CD4-positive, alpha-beta T cell (primary cell): ENCODE measurements at regions not wholly inside any gene's neighbourhood (a gene's known extent, or its start where the extent isn't known, plus 50 kb on each side); places are given as distances from the start of the nearest gene placed in this dataset.

Experiments used
- ATAC-seq: fragments of 200-7000 bp; cut with Tn5 transposase; one replicate; pipeline ENCODE4 v1.10.0; 2022; ENCODE audit warnings: mild to moderate bottlenecking; ENCODE audit not compliant: poor library complexity
- CTCF ChIA-PET: fragments of 350-600 bp; sonication (Branson Sonifier 250); formaldehyde crosslinking; loops from one replicate; lab custom pipeline; 2021; ENCODE audit warnings: antibody characterized with exemption, inconsistent platforms; lab: Charles Lee
- POLR2A ChIA-PET: fragments of 350-600 bp; sonication (Branson Sonifier 250); formaldehyde crosslinking; loops from one replicate; lab custom pipeline; 2021; ENCODE audit warnings: antibody characterized with exemption, inconsistent platforms; lab: Charles Lee
- DNase-seq, 14 experiments: peaks; one replicate each; pipeline ENCODE4 v3.0.0-alpha.2; 2013 to 2020; ENCODE audit warnings: mixed read lengths in 2 of 14
- H3K27ac ChIP-seq, 2 donors: one replicate each; pipeline versions ENCODE4 v1.5.1 to v1.7.0; 2013; ENCODE audit warnings: low read length in 2 of 2, low read depth in 1 of 2, mild to moderate bottlenecking in 1 of 2
- H3K27me3 ChIP-seq, 2 experiments: 1 replicate in 1 of 2; 2 replicates in 1 of 2; pipeline versions ENCODE4 v1.6.1 to v1.7.0; 2013; ENCODE audit warnings: low read length in 2 of 2, control low read depth in 1 of 2, mild to moderate bottlenecking in 1 of 2, moderate library complexity in 1 of 2; ENCODE audit not compliant: insufficient read depth in 2 of 2, control insufficient read depth in 1 of 2
- H3K36me3 ChIP-seq: one replicate; pipeline ENCODE4 v1.6.1; 2013; ENCODE audit warnings: low read length, control low read depth; ENCODE audit not compliant: insufficient read depth
- H3K4me1 ChIP-seq: one replicate; pipeline ENCODE4 v1.6.1; 2013; ENCODE audit warnings: low read length, control low read depth; ENCODE audit not compliant: insufficient read depth
- H3K4me3 ChIP-seq: one replicate; pipeline ENCODE4 v1.5.1; 2013; ENCODE audit warnings: mild to moderate bottlenecking, low read length, moderate library complexity
- H3K9me3 ChIP-seq, 2 experiments: 1 replicate in 1 of 2; 2 replicates in 1 of 2; pipeline versions ENCODE4 v1.6.1 to v1.7.0; 2013; ENCODE audit warnings: low read length in 2 of 2, mild to moderate bottlenecking in 2 of 2, control low read depth in 1 of 2, moderate library complexity in 1 of 2; ENCODE audit not compliant: control insufficient read depth in 1 of 2, insufficient read depth in 1 of 2
- H3K27ac Mint-ChIP-seq: one replicate; pipeline ENCODE4 v1.8.0; 2020; ENCODE audit warnings: mixed read lengths
- H3K27me3 Mint-ChIP-seq: one replicate; pipeline ENCODE4 v1.8.0; 2021; ENCODE audit warnings: mixed read lengths
- H3K36me3 Mint-ChIP-seq: one replicate; pipeline ENCODE4 v1.8.0; 2021; ENCODE audit warnings: low read depth, mixed read lengths
- H3K4me1 Mint-ChIP-seq: one replicate; pipeline ENCODE4 v1.8.0; 2021; ENCODE audit warnings: low read depth, mixed read lengths
- H3K4me3 Mint-ChIP-seq: one replicate; pipeline ENCODE4 v1.8.0; 2020; ENCODE audit warnings: mild to moderate bottlenecking, mixed read lengths
- H3K9me3 Mint-ChIP-seq: one replicate; pipeline ENCODE4 v1.8.0; 2020; ENCODE audit warnings: mixed read lengths
- CTCF ChIP-seq: fragments of 200-600 bp; IDR thresholded peaks from one replicate; pipeline ENCODE4 v1.8.0; 2022; ENCODE audit warnings: antibody characterized with exemption, mild to moderate bottlenecking
- intact Hi-C, 2 experiments: fragments of 100-400 bp; cut with DNase I in 1 of 2; cut with micrococcal nuclease in 1 of 2; formaldehyde crosslinking; loops; one replicate each; pipeline versions ENCODE4 v1.15.1 to v1.9.0; 2023 to 2025; cut with DNase I, micrococcal nuclease

GRCh38 chr22:27684901-27685300 is 116.7 kb downstream of the MN1 start:
- intact Hi-C loops, result loop anchor here in 1 of 2 experiments (10.0 kb wide), 1 partner anchor 60 kb away; no protein-coding TSS in a partner anchor
- Histone ChIP-seq H3K36me3 (no peaks in the 10 kb centered on the region), H3K27me3 (no peaks in the 10 kb centered on the region), H3K9me3 (peaks cover 0 to 21% of the 10 kb centered on the region in 2 experiments), H3K27ac (no peak overlapping the region), H3K4me3 (no peak overlapping the region), H3K4me1 (no peaks in the 10 kb centered on the region)
- H3K36me3 Mint-ChIP-seq, result no peaks in the 10 kb centered on the region
- peaks cover 11% of the 10 kb centered on the region for H3K27me3 Mint-ChIP-seq
- no peak overlapping the region for H3K27ac Mint-ChIP-seq
- CTCF ChIA-PET, result no interaction called here
- DNase-seq (no peak), ATAC-seq (no peak)
- H3K4me3 Mint-ChIP-seq, result no peak overlapping the region
- POLR2A ChIA-PET, result no interaction called here
- H3K4me1 Mint-ChIP-seq, result no peaks in the 10 kb centered on the region
- peaks cover 3% of the 10 kb centered on the region for H3K9me3 Mint-ChIP-seq
- TF ChIP-seq CTCF, result no peak

GRCh38 chr22:27685515-27685914 is 116.0 kb downstream of the MN1 start:
- no peaks in the 10 kb centered on the region for H3K36me3 ChIP-seq
- Mint-ChIP-seq H3K4me3 (no peak overlapping the region), H3K27ac (no peak overlapping the region), H3K4me1 (no peaks in the 10 kb centered on the region), H3K9me3 (peaks cover 3% of the 10 kb centered on the region), H3K36me3 (no peaks in the 10 kb centered on the region), H3K27me3 (peaks cover 11% of the 10 kb centered on the region)
- POLR2A ChIA-PET, result no interaction called here
- ATAC-seq (no peak), DNase-seq (no peak)
- no peaks in the 10 kb centered on the region for H3K4me1 ChIP-seq
- CTCF ChIA-PET, result no interaction called here
- H3K27ac ChIP-seq, result no peak overlapping the region
- H3K27me3 ChIP-seq, result no peaks in the 10 kb centered on the region
- TF ChIP-seq CTCF, result no peak
- intact Hi-C loops, result loop anchor here in 1 of 2 experiments (10.0 kb wide), 1 partner anchor 59 kb away; no protein-coding TSS in a partner anchor
- H3K9me3 ChIP-seq, result peaks cover 0 to 21% of the 10 kb centered on the region in 2 experiments
- no peak overlapping the region for H3K4me3 ChIP-seq

GRCh38 chr22:27685970-27686369 is 115.6 kb downstream of the MN1 start:
- TF ChIP-seq CTCF, result no peak
- Histone ChIP-seq H3K9me3 (peaks cover 0 to 21% of the 10 kb centered on the region in 2 experiments), H3K27ac (no peak overlapping the region), H3K36me3 (no peaks in the 10 kb centered on the region), H3K27me3 (no peaks in the 10 kb centered on the region), H3K4me1 (no peaks in the 10 kb centered on the region), H3K4me3 (no peak overlapping the region)
- Mint-ChIP-seq H3K9me3 (peaks cover 3% of the 10 kb centered on the region), H3K27ac (no peak overlapping the region), H3K4me3 (no peak overlapping the region), H3K27me3 (peaks cover 11% of the 10 kb centered on the region), H3K4me1 (no peaks in the 10 kb centered on the region), H3K36me3 (no peaks in the 10 kb centered on the region)
- ChIA-PET CTCF (no interaction called here), POLR2A (no interaction called here)
- ATAC-seq (no peak), DNase-seq (no peak)
- intact Hi-C loops, result loop anchor here in 1 of 2 experiments (10.0 kb wide), 1 partner anchor 59 kb away; no protein-coding TSS in a partner anchor
